A549 (cell line): ENCODE measurements at regions not wholly inside any gene's neighbourhood (a gene's known extent, or its start where the extent isn't known, plus 50 kb on each side); places are given as distances from the start of the nearest gene placed in this dataset.

Experiments
- ATAC-seq, 2 experiments: fragments of 200-7000 bp in 1 of 2; fragments of >200 bp in 1 of 2; cut with Nextera tagmentation in 1 of 2; cut with Tn5 transposase in 1 of 2; 3 replicates each; pipeline versions ENCODE4 v1.8.0 to v1.9.1; 2018 to 2020; ENCODE audit warnings: mild to moderate bottlenecking in 1 of 2, moderate library complexity in 1 of 2
- CTCF ChIA-PET: fragments of 300-600 bp; sonication (Branson Sonifier 250); formaldehyde crosslinking; extraction: SDS; loops from one replicate; lab custom pipeline; 2021; ENCODE audit warnings: antibody characterized with exemption, inconsistent platforms; lab: Yijun Ruan, JAX
- POLR2A ChIA-PET: fragments of 350-600 bp; formaldehyde crosslinking; extraction: SDS; loops from one replicate; lab custom pipeline; 2021; ENCODE audit warnings: antibody characterized with exemption, inconsistent platforms; lab: Yijun Ruan, JAX
- DNase-seq, 2 experiments: peaks; one replicate each; pipeline versions ENCODE4 v3.0.0 to v3.0.0-alpha.2; 2011 to 2016; ENCODE audit warnings: low read depth in 1 of 2, low spot score in 1 of 2
- FAIRE-seq: peaks from 2 replicates; lab custom pipeline; 2011; peaks lifted over from hg19 to GRCh38; lab: Jason Lieb, UNC
- H3K27ac ChIP-seq, 2 experiments: fragments of >200 bp; sonication (Bioruptor Twin); formaldehyde crosslinking; 3 replicates each; pipeline ENCODE4 v1.5.1; 2016 to 2017
- H3K4me1 ChIP-seq: fragments of >200 bp; sonication (Bioruptor Twin); formaldehyde crosslinking; 3 replicates; pipeline ENCODE4 v1.6.1; 2016
- H3K4me2 ChIP-seq: fragments of >200 bp; sonication (Bioruptor Twin); formaldehyde crosslinking; 3 replicates; pipeline ENCODE4 v1.6.1; 2016
- H3K4me3 ChIP-seq: fragments of >200 bp; sonication (Bioruptor Twin); formaldehyde crosslinking; 3 replicates; pipeline ENCODE4 v1.5.1; 2016
- H3K9me3 ChIP-seq: fragments of >200 bp; sonication (Bioruptor Twin); formaldehyde crosslinking; 3 replicates; pipeline ENCODE4 v1.6.1; 2016
- CBX8 ChIP-seq: fragments of 200-600 bp; sonication (generic); IDR thresholded peaks from 2 replicates; pipeline ENCODE4 v1.6.1; 2016
- EHF ChIP-seq: fragments of 250-450 bp; sonication (Bioruptor Pico); IDR thresholded peaks from 2 replicates; pipeline ENCODE4 v1.5.0; 2020; ENCODE audit warnings: mild to moderate bottlenecking
- FOSB ChIP-seq: fragments of 250-450 bp; sonication (Bioruptor Pico); IDR thresholded peaks from 2 replicates; pipeline ENCODE4 v1.5.0; 2020; ENCODE audit warnings: mild to moderate bottlenecking, moderate library complexity
- HMGXB4 ChIP-seq: fragments of 250-450 bp; sonication (Bioruptor Pico); IDR thresholded peaks from 2 replicates; pipeline ENCODE4 v1.5.0; 2021; ENCODE audit warnings: mild to moderate bottlenecking, moderate library complexity, borderline replicate concordance
- JUN ChIP-seq, 2 experiments: fragments of >200 bp; sonication (Bioruptor Twin); formaldehyde crosslinking; IDR thresholded peaks; 2 replicates in 1 of 2; 3 replicates in 1 of 2; pipeline ENCODE4 v1.6.1; 2016 to 2017
- MAFK ChIP-seq: fragments of 450-650 bp; IDR thresholded peaks from 2 replicates; pipeline ENCODE4 v1.6.1; 2014; ENCODE audit not compliant: partially characterized antibody
- NFE2L2 ChIP-seq: fragments of 150-350 bp; conservative IDR thresholded peaks from 2 replicates; pipeline ENCODE4 v1.6.1; 2014; ENCODE audit warnings: low read length
- PBX3 ChIP-seq: IDR thresholded peaks from 2 replicates; pipeline ENCODE4 v1.6.1; 2012
- RARB ChIP-seq: fragments of 250-450 bp; sonication (Bioruptor Pico); IDR thresholded peaks from 2 replicates; pipeline ENCODE4 v1.8.0; 2021; ENCODE audit warnings: mild to moderate bottlenecking, moderate library complexity
- RCOR1 ChIP-seq: fragments of 150-350 bp; IDR thresholded peaks from 2 replicates; pipeline ENCODE4 v1.6.1; 2014; ENCODE audit warnings: antibody characterized with exemption, low read length, low read depth
- SMC3 ChIP-seq: fragments of >200 bp; sonication (Bioruptor Twin); formaldehyde crosslinking; IDR thresholded peaks from 3 replicates; pipeline ENCODE4 v1.6.1; 2018; ENCODE audit warnings: inconsistent platforms
- SREBF2 ChIP-seq: fragments of 450-650 bp; IDR thresholded peaks from 2 replicates; pipeline ENCODE4 v1.6.1; 2014; ENCODE audit warnings: mild to moderate bottlenecking, moderate library complexity
- TP53 ChIP-seq: fragments of 250-450 bp; sonication (Bioruptor Pico); IDR thresholded peaks from 2 replicates; pipeline ENCODE4 v1.5.0; 2021; ENCODE audit warnings: mild to moderate bottlenecking, moderate library complexity
- ZNF302 ChIP-seq: fragments of 250-450 bp; sonication (Bioruptor Pico); IDR thresholded peaks from 2 replicates; pipeline ENCODE4 v1.9.0; 2021; ENCODE audit warnings: inconsistent platforms, mild to moderate bottlenecking, moderate library complexity
- ZSCAN20 ChIP-seq: fragments of 250-450 bp; sonication (Bioruptor Pico); IDR thresholded peaks from 2 replicates; pipeline ENCODE4 v1.8.0; 2022; ENCODE audit warnings: mild to moderate bottlenecking, moderate library complexity
- WGBS: methylation state at CpG from one replicate; pipeline ENCODE4 v1.1.6; 2017; ENCODE audit errors: missing lambda C conversion rate; 5-methylcytosine and 5-hydroxymethylcytosine counted together
- TF ChIP-seq, protein P1 (sequence below): fragments of 450-650 bp; IDR thresholded peaks from 2 replicates; pipeline ENCODE4 v1.6.1; 2014; ENCODE audit warnings: antibody characterized with exemption
- TF ChIP-seq, protein P2 (sequence below): fragments of >200 bp; sonication (Bioruptor Twin); formaldehyde crosslinking; IDR thresholded peaks from 3 replicates; pipeline ENCODE4 v1.5.1; 2016
- TF ChIP-seq, protein P3 (sequence below): fragments of >200 bp; sonication (Bioruptor Twin); formaldehyde crosslinking; IDR thresholded peaks from 2 replicates; pipeline ENCODE4 v1.6.1; 2016

GRCh38 chr4:176969011-176969410 lies 176.3 kb upstream of the VEGFC start:
- FAIRE-seq (no peak), ATAC-seq (no peak), DNase-seq (no peak)
- Histone ChIP-seq H3K4me3 (no peak overlapping the region), H3K27ac (no peak overlapping the region), H3K9me3 (no peaks in the 10 kb centered on the region), H3K4me1 (no peaks in the 10 kb centered on the region), H3K4me2 (no peak overlapping the region)
- ChIA-PET CTCF (no interaction called here), POLR2A (no interaction called here)
- 74% methylated on average over 2 of the region's 2 CpGs for WGBS
- TF ChIP-seq RCOR1 (no peak), ZSCAN20 (CRISPR knock-in tag) (no peak), JUN (IDR thresholded peaks at IDR 0.05) (no peak), MAFK (peak; percentile 77), NFE2L2 (no peak)
- TF ChIP-seq, protein P1, sequence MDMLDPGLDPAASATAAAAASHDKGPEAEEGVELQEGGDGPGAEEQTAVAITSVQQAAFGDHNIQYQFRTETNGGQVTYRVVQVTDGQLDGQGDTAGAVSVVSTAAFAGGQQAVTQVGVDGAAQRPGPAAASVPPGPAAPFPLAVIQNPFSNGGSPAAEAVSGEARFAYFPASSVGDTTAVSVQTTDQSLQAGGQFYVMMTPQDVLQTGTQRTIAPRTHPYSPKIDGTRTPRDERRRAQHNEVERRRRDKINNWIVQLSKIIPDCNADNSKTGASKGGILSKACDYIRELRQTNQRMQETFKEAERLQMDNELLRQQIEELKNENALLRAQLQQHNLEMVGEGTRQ, result no peak

DNA sequence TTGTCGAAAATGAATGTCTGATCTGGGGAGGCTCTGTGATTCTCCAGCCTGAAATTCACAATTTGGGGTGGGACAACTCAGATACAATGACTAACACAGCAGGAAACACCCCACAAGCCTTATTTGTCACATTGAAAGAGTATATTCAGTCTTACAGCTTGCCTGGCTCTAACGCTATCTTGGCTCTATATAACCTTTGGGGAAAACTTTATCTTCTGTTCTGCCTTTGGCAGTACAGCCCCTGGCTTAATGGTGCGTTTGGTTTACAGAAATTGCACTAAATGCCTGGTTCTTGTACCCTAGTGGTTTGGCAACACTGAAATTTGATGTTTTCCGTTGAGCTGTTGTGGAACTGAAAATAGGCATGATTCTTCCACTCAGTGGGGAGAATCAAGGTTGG lies 178.1 kb upstream of the VEGFC start:
- no peak overlapping the region for H3K4me3 ChIP-seq
- 83% methylated on average over 3 of the region's 4 CpGs for WGBS
- ATAC-seq, result no peak
- H3K4me1 ChIP-seq, result no peaks in the 10 kb centered on the region
- no peak overlapping the region for H3K27ac ChIP-seq
- H3K4me2 ChIP-seq, result no peak overlapping the region
- no peaks in the 10 kb centered on the region for H3K9me3 ChIP-seq
- no peak for FAIRE-seq
- POLR2A ChIA-PET, result no interaction called here
- CTCF ChIA-PET, result interaction anchor here (2.0 kb wide), 1 partner anchor 76 kb away, joined by 7 read pairs; no protein-coding TSS in a partner anchor
- DNase-seq, result no peak
- TF ChIP-seq FOSB (CRISPR knock-in tag) (no peak), SMC3 (no peak), HMGXB4 (no peak), TP53 (no peak), SREBF2 (no peak), EHF (CRISPR knock-in tag) (no peak), PBX3 (no peak), RARB (CRISPR knock-in tag) (no peak), CBX8 (no peak), ZNF302 (CRISPR knock-in tag) (no peak)
- TF ChIP-seq, protein P2, sequence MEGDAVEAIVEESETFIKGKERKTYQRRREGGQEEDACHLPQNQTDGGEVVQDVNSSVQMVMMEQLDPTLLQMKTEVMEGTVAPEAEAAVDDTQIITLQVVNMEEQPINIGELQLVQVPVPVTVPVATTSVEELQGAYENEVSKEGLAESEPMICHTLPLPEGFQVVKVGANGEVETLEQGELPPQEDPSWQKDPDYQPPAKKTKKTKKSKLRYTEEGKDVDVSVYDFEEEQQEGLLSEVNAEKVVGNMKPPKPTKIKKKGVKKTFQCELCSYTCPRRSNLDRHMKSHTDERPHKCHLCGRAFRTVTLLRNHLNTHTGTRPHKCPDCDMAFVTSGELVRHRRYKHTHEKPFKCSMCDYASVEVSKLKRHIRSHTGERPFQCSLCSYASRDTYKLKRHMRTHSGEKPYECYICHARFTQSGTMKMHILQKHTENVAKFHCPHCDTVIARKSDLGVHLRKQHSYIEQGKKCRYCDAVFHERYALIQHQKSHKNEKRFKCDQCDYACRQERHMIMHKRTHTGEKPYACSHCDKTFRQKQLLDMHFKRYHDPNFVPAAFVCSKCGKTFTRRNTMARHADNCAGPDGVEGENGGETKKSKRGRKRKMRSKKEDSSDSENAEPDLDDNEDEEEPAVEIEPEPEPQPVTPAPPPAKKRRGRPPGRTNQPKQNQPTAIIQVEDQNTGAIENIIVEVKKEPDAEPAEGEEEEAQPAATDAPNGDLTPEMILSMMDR, result no peak
- TF ChIP-seq, protein P1, result no peak
- TF ChIP-seq, protein P3, sequence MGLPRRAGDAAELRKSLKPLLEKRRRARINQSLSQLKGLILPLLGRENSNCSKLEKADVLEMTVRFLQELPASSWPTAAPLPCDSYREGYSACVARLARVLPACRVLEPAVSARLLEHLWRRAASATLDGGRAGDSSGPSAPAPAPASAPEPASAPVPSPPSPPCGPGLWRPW, result no peak
